Activated T-helper 2 cell treated with anti-CD3 and anti-CD28 coated beads, Interferon-gamma antibody, Interleukin-2, Interleukin-4, amounts not matched to agents 10 μg/mL and 5 μg/mL and 100 μg/mL, durations not matched to agents 14 hours and 24 hours and 36 hours (primary cell): ENCODE measurements at regions not wholly inside any gene's neighbourhood (a gene's known extent, or its start where the extent isn't known, plus 50 kb on each side); places are given as distances from the start of the nearest gene placed in this dataset.
"Not testable (repeated sequence)": the region's sequence is repeated elsewhere in the genome, so short reads cannot be mapped to it uniquely, and the experiment has no call there.

Experiments used
- DNase-seq: peaks from one replicate; pipeline ENCODE4 v3.0.0; 2021; ENCODE audit warnings: low spot score
- H3K27ac Mint-ChIP-seq: one replicate; pipeline ENCODE4 v1.8.0; 2021; ENCODE audit warnings: mixed read lengths
- H3K27me3 Mint-ChIP-seq: one replicate; pipeline ENCODE4 v1.8.0; 2021; ENCODE audit warnings: low read depth, mixed read lengths
- H3K36me3 Mint-ChIP-seq: one replicate; pipeline ENCODE4 v1.8.0; 2021; ENCODE audit warnings: low read depth, mixed read lengths
- H3K4me1 Mint-ChIP-seq: one replicate; pipeline ENCODE4 v1.8.0; 2021; ENCODE audit warnings: low read depth, mixed read lengths
- H3K4me3 Mint-ChIP-seq: one replicate; pipeline ENCODE4 v1.8.0; 2021; ENCODE audit warnings: low read depth, mild to moderate bottlenecking, moderate library complexity, mixed read lengths
- H3K9me3 Mint-ChIP-seq: one replicate; pipeline ENCODE4 v1.8.0; 2021; ENCODE audit warnings: mixed read lengths
- intact Hi-C: fragments of 100-400 bp; cut with micrococcal nuclease; formaldehyde crosslinking; loops from one replicate; pipeline ENCODE4 v1.15.1; 2023

- Mint-ChIP-seq H3K27me3 (no peaks in the 10 kb centered on the region), H3K9me3 (peaks cover 5% of the 10 kb centered on the region), H3K27ac (no peak overlapping the region), H3K4me3 (no peak overlapping the region), H3K36me3 (no peaks in the 10 kb centered on the region), H3K4me1 (no peaks in the 10 kb centered on the region)
- DNase-seq = no peak
- intact Hi-C loops = no loop called here
These were observed 120.8 kb upstream of the SLC27A6 start for GRCh38 chr5:128844354-128844923.

GRCh38 chr5:128850049-128850448 is 115.2 kb upstream of the SLC27A6 start:
- intact Hi-C loops = no loop called here
- Mint-ChIP-seq H3K9me3 (peaks cover 16% of the 10 kb centered on the region), H3K4me1 (no peaks in the 10 kb centered on the region), H3K4me3 (no peak overlapping the region), H3K27me3 (no peaks in the 10 kb centered on the region), H3K36me3 (no peaks in the 10 kb centered on the region), H3K27ac (no peak overlapping the region)
- DNase-seq = no peak

GRCh38 chr5:128854931-128855330 is 110.4 kb upstream of the SLC27A6 start:
- intact Hi-C loops = no loop called here
- no peak overlapping the region for H3K27ac Mint-ChIP-seq
- peaks cover 6% of the 10 kb centered on the region for H3K9me3 Mint-ChIP-seq
- DNase-seq = no peak
- no peak overlapping the region for H3K4me3 Mint-ChIP-seq
- no peaks in the 10 kb centered on the region for H3K4me1 Mint-ChIP-seq
- H3K27me3 Mint-ChIP-seq = no peaks in the 10 kb centered on the region
- no peaks in the 10 kb centered on the region for H3K36me3 Mint-ChIP-seq

- DNase-seq = no peak
- intact Hi-C loops = no loop called here
- H3K4me3 Mint-ChIP-seq = no peak overlapping the region
- H3K27ac Mint-ChIP-seq = no peak overlapping the region
- no peaks in the 10 kb centered on the region for H3K36me3 Mint-ChIP-seq
- H3K27me3 Mint-ChIP-seq = no peaks in the 10 kb centered on the region
- no peaks in the 10 kb centered on the region for H3K9me3 Mint-ChIP-seq
- no peaks in the 10 kb centered on the region for H3K4me1 Mint-ChIP-seq
These were observed 108.1 kb upstream of the SLC27A6 start for GRCh38 chr5:128857076-128857677.

- Mint-ChIP-seq H3K9me3 (no peaks in the 10 kb centered on the region), H3K27me3 (no peaks in the 10 kb centered on the region), H3K36me3 (no peaks in the 10 kb centered on the region), H3K4me3 (no peak overlapping the region), H3K4me1 (no peaks in the 10 kb centered on the region), H3K27ac (no peak overlapping the region)
- intact Hi-C loops = no loop called here
- DNase-seq = no peak
These were observed 106.3 kb upstream of the SLC27A6 start for GRCh38 chr5:128858995-128859394.

- not testable (repeated sequence) for H3K4me1 Mint-ChIP-seq
These were observed 104.1 kb upstream of the SLC27A6 start for GRCh38 chr5:128861155-128861554.

GRCh38 chr5:128869970-128870369 is 95.3 kb upstream of the SLC27A6 start:
- no peaks in the 10 kb centered on the region for H3K9me3 Mint-ChIP-seq
- no peaks in the 10 kb centered on the region for H3K4me1 Mint-ChIP-seq
- no peak overlapping the region for H3K27ac Mint-ChIP-seq
- H3K36me3 Mint-ChIP-seq = no peaks in the 10 kb centered on the region
- H3K27me3 Mint-ChIP-seq = no peaks in the 10 kb centered on the region
- H3K4me3 Mint-ChIP-seq = no peak overlapping the region
- DNase-seq = no peak
- intact Hi-C loops = no loop called here

More at GRCh38 chr5:128861155-128861554, 104.1 kb upstream of the SLC27A6 start:
- H3K27ac Mint-ChIP-seq, H3K9me3 Mint-ChIP-seq, H3K4me3 Mint-ChIP-seq, H3K27me3 Mint-ChIP-seq, DNase-seq, H3K36me3 Mint-ChIP-seq, intact Hi-C loops: not testable (repeated sequence)

GRCh38 chr5:128870373-128870772 is 94.9 kb upstream of the SLC27A6 start:
- Mint-ChIP-seq H3K36me3 (no peaks in the 10 kb centered on the region), H3K4me1 (no peaks in the 10 kb centered on the region), H3K27ac (no peak overlapping the region), H3K9me3 (no peaks in the 10 kb centered on the region), H3K27me3 (no peaks in the 10 kb centered on the region), H3K4me3 (no peak overlapping the region)
- intact Hi-C loops = no loop called here
- DNase-seq = no peak

- H3K27ac Mint-ChIP-seq = no peak overlapping the region
- no peaks in the 10 kb centered on the region for H3K27me3 Mint-ChIP-seq
- H3K4me3 Mint-ChIP-seq = no peak overlapping the region
- no peaks in the 10 kb centered on the region for H3K9me3 Mint-ChIP-seq
- DNase-seq = no peak
- H3K36me3 Mint-ChIP-seq = no peaks in the 10 kb centered on the region
- intact Hi-C loops = no loop called here
- no peaks in the 10 kb centered on the region for H3K4me1 Mint-ChIP-seq
These were observed 94.4 kb upstream of the SLC27A6 start for GRCh38 chr5:128870923-128871322.

GRCh38 chr5:128876569-128877382 is 88.5 kb upstream of the SLC27A6 start:
- H3K9me3 Mint-ChIP-seq = no peaks in the 10 kb centered on the region
- no peaks in the 10 kb centered on the region for H3K27me3 Mint-ChIP-seq
- intact Hi-C loops = no loop called here
- no peaks in the 10 kb centered on the region for H3K4me1 Mint-ChIP-seq
- no peaks in the 10 kb centered on the region for H3K36me3 Mint-ChIP-seq
- H3K27ac Mint-ChIP-seq = no peak overlapping the region
- no peak overlapping the region for H3K4me3 Mint-ChIP-seq
- no peak for DNase-seq

GRCh38 chr5:128877476-128877875 is 87.8 kb upstream of the SLC27A6 start:
- Mint-ChIP-seq H3K4me3 (no peak overlapping the region), H3K27me3 (no peaks in the 10 kb centered on the region), H3K4me1 (no peaks in the 10 kb centered on the region), H3K36me3 (no peaks in the 10 kb centered on the region), H3K9me3 (no peaks in the 10 kb centered on the region), H3K27ac (no peak overlapping the region)
- DNase-seq = no peak
- intact Hi-C loops = no loop called here

- Mint-ChIP-seq H3K4me1 (no peaks in the 10 kb centered on the region), H3K4me3 (no peak overlapping the region)
- intact Hi-C loops = no loop called here
These were observed 83.7 kb upstream of the SLC27A6 start for GRCh38 chr5:128881502-128882018.

GRCh38 chr5:128885649-128886255 is 79.5 kb upstream of the SLC27A6 start:
- intact Hi-C loops = no loop called here
- Mint-ChIP-seq H3K4me1 (no peaks in the 10 kb centered on the region), H3K27ac (no peak overlapping the region)

More at GRCh38 chr5:128881502-128882018, 83.7 kb upstream of the SLC27A6 start:
- DNase-seq = no peak
- H3K27me3 Mint-ChIP-seq = no peaks in the 10 kb centered on the region
- H3K27ac Mint-ChIP-seq = no peak overlapping the region
- H3K9me3 Mint-ChIP-seq = no peaks in the 10 kb centered on the region
- H3K36me3 Mint-ChIP-seq = no peaks in the 10 kb centered on the region

More at GRCh38 chr5:128885649-128886255, 79.5 kb upstream of the SLC27A6 start:
- no peaks in the 10 kb centered on the region for H3K36me3 Mint-ChIP-seq
- no peak overlapping the region for H3K4me3 Mint-ChIP-seq
- H3K9me3 Mint-ChIP-seq = no peaks in the 10 kb centered on the region
- no peak for DNase-seq
- H3K27me3 Mint-ChIP-seq = no peaks in the 10 kb centered on the region
